PC-3 (cell line): ENCODE measurements at regions not wholly inside any gene's neighbourhood (a gene's known extent, or its start where the extent isn't known, plus 50 kb on each side); places are given as distances from the start of the nearest gene placed in this dataset.
"Not testable (repeated sequence)": the region's sequence is repeated elsewhere in the genome, so short reads cannot be mapped to it uniquely, and the experiment has no call there.

ENCODE experiments used
- ATAC-seq: fragments of 200-7000 bp; cut with Tn5 transposase; 2 replicates; pipeline ENCODE4 v1.9.1; 2020; ENCODE audit warnings: mild to moderate bottlenecking, moderate library complexity
- BruUV-seq: library from RNA; stranded (reverse); fragments of 400-500 nt; replicated peaks from 2 replicates; lab custom pipeline; 2021; lab: Mats Ljungman, UMichigan
- CTCF ChIA-PET: fragments of 300-600 bp; sonication (Branson Sonifier 250); formaldehyde crosslinking; loops from one replicate; lab custom pipeline; 2022; ENCODE audit warnings: antibody characterized with exemption; lab: Charles Lee
- POLR2A ChIA-PET: fragments of 300-600 bp; sonication (Branson Sonifier 250); formaldehyde crosslinking; loops from one replicate; lab custom pipeline; 2022; ENCODE audit warnings: antibody characterized with exemption; ENCODE audit not compliant: unreplicated experiment; lab: Charles Lee
- DNase-seq: peaks from one replicate; pipeline ENCODE4 v3.0.0-alpha.2; 2015
- H2AFZ ChIP-seq: fragments of 300-600 bp; sonication (generic); 2 replicates; pipeline ENCODE4 v1.6.0; 2016; ENCODE audit warnings: antibody characterized with exemption, low read length
- H3F3A ChIP-seq: fragments of 300-600 bp; sonication (generic); one replicate; pipeline ENCODE4 v1.6.0; 2017; ENCODE audit warnings: antibody characterized with exemption, low read length, control low read depth, mild to moderate bottlenecking; ENCODE audit not compliant: unreplicated experiment
- H3K27ac ChIP-seq: fragments of 300-600 bp; sonication (generic); 2 replicates; pipeline ENCODE4 v1.5.1; 2016; ENCODE audit warnings: mild to moderate bottlenecking, low read length
- H3K27me3 ChIP-seq: fragments of 300-600 bp; sonication (generic); 2 replicates; pipeline ENCODE4 v1.6.1; 2016; ENCODE audit warnings: low read length, mixed read lengths
- H3K36me3 ChIP-seq: fragments of 300-600 bp; sonication (generic); 2 replicates; pipeline ENCODE4 v1.6.1; 2016; ENCODE audit warnings: low read depth, mixed run types, low read length, mixed read lengths
- H3K4me1 ChIP-seq: fragments of 300-600 bp; sonication (generic); 2 replicates; pipeline ENCODE4 v1.5.1; 2016; ENCODE audit warnings: low read length; ENCODE audit not compliant: insufficient read depth
- H3K4me2 ChIP-seq: fragments of 300-600 bp; sonication (generic); 2 replicates; pipeline ENCODE4 v1.6.0; 2016; ENCODE audit warnings: low read length
- H3K4me3 ChIP-seq: fragments of 300-600 bp; sonication (generic); 2 replicates; pipeline ENCODE4 v1.5.1; 2016; ENCODE audit warnings: mild to moderate bottlenecking, low read length, mixed read lengths
- H3K79me2 ChIP-seq: fragments of 300-600 bp; sonication (generic); 2 replicates; pipeline ENCODE4 v1.6.1; 2017; ENCODE audit warnings: low read length, mixed read lengths
- H3K9ac ChIP-seq: fragments of 300-600 bp; sonication (generic); 2 replicates; pipeline ENCODE4 v1.6.0; 2016; ENCODE audit warnings: mild to moderate bottlenecking, low read length
- H3K9me2 ChIP-seq: fragments of 300-600 bp; sonication (generic); replicated peaks from 2 replicates; pipeline ENCODE4 v1.6.1; 2016; ENCODE audit warnings: mixed run types, low read length, mixed read lengths
- H3K9me3 ChIP-seq: fragments of 300-600 bp; sonication (generic); 2 replicates; pipeline ENCODE4 v1.6.1; 2016; ENCODE audit warnings: low read length, mixed read lengths
- H4K20me1 ChIP-seq: fragments of 300-600 bp; sonication (generic); 2 replicates; pipeline ENCODE4 v1.6.1; 2016; ENCODE audit warnings: low read length, mixed read lengths
- CTCF ChIP-seq: fragments of 300-600 bp; sonication (generic); conservative IDR thresholded peaks from 2 replicates; pipeline ENCODE4 v1.5.1; 2017; ENCODE audit warnings: antibody characterized with exemption, low read depth, mild to moderate bottlenecking, low read length
- EZH2 ChIP-seq: fragments of 300-600 bp; sonication (generic); IDR thresholded peaks from one replicate; pipeline ENCODE4 v1.6.1; 2017; ENCODE audit warnings: antibody characterized with exemption, mild to moderate bottlenecking, low read length; ENCODE audit not compliant: unreplicated experiment
- EZH2phosphoT487 ChIP-seq: fragments of 300-600 bp; sonication (generic); IDR thresholded peaks from 2 replicates; pipeline ENCODE4 v1.6.1; 2018; ENCODE audit warnings: mild to moderate bottlenecking, antibody characterized with exemption, low read length, borderline replicate concordance
- intact Hi-C: fragments of 100-400 bp; cut with micrococcal nuclease; formaldehyde crosslinking; loops from 2 replicates; pipeline ENCODE4 v1.9.0; 2023

- intact Hi-C loops = no loop called here
- BruUV-seq = no TSS peak
- no peaks in the 10 kb centered on the region for H3F3A ChIP-seq
- ATAC-seq = no peak
- H3K79me2 ChIP-seq = no peaks in the 10 kb centered on the region
- no peak overlapping the region for H3K4me2 ChIP-seq
- POLR2A ChIA-PET = no interaction called here
- peaks cover 15% of the 10 kb centered on the region; the same call in 1 of the 2 replicates for H3K27me3 ChIP-seq
- no peaks in the 10 kb centered on the region for H3K4me1 ChIP-seq
- no peaks in the 10 kb centered on the region for H3K36me3 ChIP-seq
- no peaks in the 10 kb centered on the region for H3K9me2 ChIP-seq
- no peak overlapping the region for H3K27ac ChIP-seq
- no peaks in the 10 kb centered on the region for H3K9me3 ChIP-seq
- TF ChIP-seq EZH2 (no peak), CTCF (no peak), EZH2phosphoT487 (no peak)
- no peak overlapping the region for H3K9ac ChIP-seq
- DNase-seq = no peak
- H2AFZ ChIP-seq = no peak overlapping the region
- H4K20me1 ChIP-seq = no peaks in the 10 kb centered on the region
- CTCF ChIA-PET = no interaction called here
- H3K4me3 ChIP-seq = no peak overlapping the region
Measured at GRCh38 chrX:110541266-110541665, 182.6 kb downstream of the RTL9 start.

GRCh38 chrX:110550854-110551253 lies 192.2 kb downstream of the RTL9 start:
- H3K79me2 ChIP-seq, intact Hi-C loops, H3K4me1 ChIP-seq, H3K4me3 ChIP-seq, H2AFZ ChIP-seq, H3K9me2 ChIP-seq, H3K4me2 ChIP-seq, POLR2A ChIA-PET, H3K36me3 ChIP-seq, H3K9me3 ChIP-seq, H3K27ac ChIP-seq, ATAC-seq, DNase-seq, H3K9ac ChIP-seq, BruUV-seq, H3K27me3 ChIP-seq, H4K20me1 ChIP-seq, H3F3A ChIP-seq, CTCF ChIA-PET: not testable (repeated sequence)

DNA sequence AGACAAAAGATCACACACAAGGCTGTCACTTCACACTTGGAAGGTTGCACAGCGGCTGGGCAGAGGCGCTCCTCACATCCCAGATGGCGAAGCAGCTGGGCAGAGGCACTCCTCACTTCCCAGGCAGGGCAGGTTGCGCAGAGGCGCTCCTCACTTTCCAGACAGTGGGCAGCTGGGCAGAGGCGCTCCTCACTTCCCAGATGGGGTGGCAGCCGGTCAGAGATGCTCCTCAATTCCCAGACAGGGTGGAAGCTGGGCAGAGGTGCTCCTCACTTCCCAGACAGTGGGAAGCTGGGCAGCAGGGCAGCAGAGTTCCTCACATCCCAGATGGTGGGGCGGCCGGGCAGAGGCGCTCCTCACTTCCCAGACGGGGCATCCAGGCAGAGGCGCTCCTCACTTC lies 199.2 kb downstream of the RTL9 start:
- H3K9ac ChIP-seq = no peak overlapping the region
- intact Hi-C loops = no loop called here
- H3K4me2 ChIP-seq = no peak overlapping the region
- ATAC-seq (no peak), DNase-seq (no peak)
- ChIA-PET CTCF (no interaction called here), POLR2A (no interaction called here)
- no peaks in the 10 kb centered on the region for H3K4me1 ChIP-seq
- H2AFZ ChIP-seq = no peak overlapping the region
- H3K9me2 ChIP-seq = no peaks in the 10 kb centered on the region
- no peak for TF ChIP-seq EZH2phosphoT487
- no peak for TF ChIP-seq CTCF
- TF ChIP-seq EZH2 = no peak
- no peaks in the 10 kb centered on the region for H3F3A ChIP-seq
- H3K79me2 ChIP-seq = no peaks in the 10 kb centered on the region
- no peak overlapping the region for H3K27ac ChIP-seq
- BruUV-seq = no TSS peak
- no peaks in the 10 kb centered on the region for H3K27me3 ChIP-seq
- H3K36me3 ChIP-seq = no peaks in the 10 kb centered on the region
- H4K20me1 ChIP-seq = no peaks in the 10 kb centered on the region
- H3K4me3 ChIP-seq = no peak overlapping the region
- H3K9me3 ChIP-seq = no peaks in the 10 kb centered on the region
